Activated CD4-positive, alpha-beta T cell treated with anti-CD3 and anti-CD28 coated beads for 36 hours (primary cell): ENCODE measurements at regions not wholly inside any gene's neighbourhood (a gene's known extent, or its start where the extent isn't known, plus 50 kb on each side); places are given as distances from the start of the nearest gene placed in this dataset.

Experiments used
- ATAC-seq: fragments of 200-7000 bp; cut with Tn5 transposase; one replicate; pipeline ENCODE4 v1.10.0; 2021; ENCODE audit warnings: mild to moderate bottlenecking, moderate library complexity
- CTCF ChIA-PET: fragments of 350-600 bp; sonication (Branson Sonifier 250); formaldehyde crosslinking; loops from one replicate; lab custom pipeline; 2021; ENCODE audit warnings: antibody characterized with exemption; lab: Charles Lee
- POLR2A ChIA-PET: fragments of 350-600 bp; sonication (Branson Sonifier 250); formaldehyde crosslinking; loops from one replicate; lab custom pipeline; 2021; ENCODE audit warnings: antibody characterized with exemption, inconsistent platforms; lab: Charles Lee
- DNase-seq: peaks from one replicate; pipeline ENCODE4 v3.0.0-alpha.2; 2020
- H3K27ac Mint-ChIP-seq: one replicate; pipeline ENCODE4 v1.8.0; 2021; ENCODE audit warnings: mixed read lengths
- H3K27me3 Mint-ChIP-seq: one replicate; pipeline ENCODE4 v1.8.0; 2021; ENCODE audit warnings: mixed read lengths
- H3K36me3 Mint-ChIP-seq: one replicate; pipeline ENCODE4 v1.8.0; 2021; ENCODE audit warnings: low read depth, mixed read lengths
- H3K4me1 Mint-ChIP-seq: one replicate; pipeline ENCODE4 v1.8.0; 2021; ENCODE audit warnings: mixed read lengths
- H3K4me3 Mint-ChIP-seq: one replicate; pipeline ENCODE4 v1.8.0; 2021; ENCODE audit warnings: mild to moderate bottlenecking, moderate library complexity, mixed read lengths
- H3K9me3 Mint-ChIP-seq: one replicate; pipeline ENCODE4 v1.8.0; 2021; ENCODE audit warnings: low read depth, mixed read lengths
- intact Hi-C, 2 experiments: fragments of 100-400 bp; cut with DNase I in 1 of 2; cut with micrococcal nuclease in 1 of 2; formaldehyde crosslinking; loops; one replicate each; pipeline versions ENCODE4 v1.14.2 to v1.15.1; 2022 to 2024; cut with DNase I, micrococcal nuclease

DNA sequence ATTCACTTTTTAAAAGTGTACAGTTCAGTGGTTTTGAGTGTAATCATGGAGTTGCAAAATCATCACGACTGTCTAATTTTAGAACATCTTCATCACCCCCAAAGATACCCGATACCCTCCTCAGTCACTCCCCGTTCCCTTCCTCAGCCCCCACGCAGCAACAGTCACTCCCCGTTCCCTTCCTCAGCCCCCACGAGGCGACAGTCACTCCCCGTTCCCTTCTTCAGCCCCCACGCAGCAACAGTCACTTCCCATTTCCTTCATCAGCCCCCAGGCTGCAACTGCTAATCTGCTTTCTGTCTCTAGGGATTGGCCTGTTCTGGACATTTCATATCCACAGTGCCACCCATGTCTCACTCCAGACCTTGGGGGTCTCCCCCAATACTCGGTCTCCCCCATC is 161.6 kb upstream of the PPP2R2D start:
- CTCF ChIA-PET = no interaction called here
- H3K9me3 Mint-ChIP-seq = no peaks in the 10 kb centered on the region
- no peaks in the 10 kb centered on the region for H3K36me3 Mint-ChIP-seq
- no peak for ATAC-seq
- POLR2A ChIA-PET = no interaction called here
- H3K4me1 Mint-ChIP-seq = no peaks in the 10 kb centered on the region
- no peak overlapping the region for H3K27ac Mint-ChIP-seq
- intact Hi-C loops = no loop called here
- DNase-seq = no peak
- peaks cover 21% of the 10 kb centered on the region for H3K27me3 Mint-ChIP-seq
- no peak overlapping the region for H3K4me3 Mint-ChIP-seq

- Mint-ChIP-seq H3K4me1 (no peaks in the 10 kb centered on the region), H3K4me3 (no peak overlapping the region), H3K9me3 (no peaks in the 10 kb centered on the region), H3K27me3 (peaks cover 34% of the 10 kb centered on the region), H3K36me3 (no peaks in the 10 kb centered on the region), H3K27ac (no peak overlapping the region)
- DNase-seq = no peak
- POLR2A ChIA-PET = no interaction called here
- intact Hi-C loops = no loop called here
- no peak for ATAC-seq
- CTCF ChIA-PET = no interaction called here
Measured at GRCh38 chr10:131742500-131742951, 158.3 kb upstream of the PPP2R2D start.

- DNase-seq (no peak), ATAC-seq (peak; percentile 19)
- Mint-ChIP-seq H3K9me3 (no peaks in the 10 kb centered on the region), H3K27me3 (peaks cover 31% of the 10 kb centered on the region), H3K36me3 (no peaks in the 10 kb centered on the region), H3K4me3 (no peak overlapping the region), H3K4me1 (no peaks in the 10 kb centered on the region), H3K27ac (no peak overlapping the region)
- POLR2A ChIA-PET = no interaction called here
- intact Hi-C loops = no loop called here
- CTCF ChIA-PET = no interaction called here
Measured at GRCh38 chr10:131743190-131744151, 157.3 kb upstream of the PPP2R2D start.

- peaks cover 30% of the 10 kb centered on the region for H3K27me3 Mint-ChIP-seq
- ATAC-seq (no peak), DNase-seq (no peak)
- intact Hi-C loops = no loop called here
- H3K36me3 Mint-ChIP-seq = no peaks in the 10 kb centered on the region
- ChIA-PET CTCF (no interaction called here), POLR2A (no interaction called here)
- no peaks in the 10 kb centered on the region for H3K4me1 Mint-ChIP-seq
- no peak overlapping the region for H3K27ac Mint-ChIP-seq
- no peak overlapping the region for H3K4me3 Mint-ChIP-seq
- H3K9me3 Mint-ChIP-seq = no peaks in the 10 kb centered on the region
Measured at GRCh38 chr10:131744346-131744745, 156.5 kb upstream of the PPP2R2D start.

DNA sequence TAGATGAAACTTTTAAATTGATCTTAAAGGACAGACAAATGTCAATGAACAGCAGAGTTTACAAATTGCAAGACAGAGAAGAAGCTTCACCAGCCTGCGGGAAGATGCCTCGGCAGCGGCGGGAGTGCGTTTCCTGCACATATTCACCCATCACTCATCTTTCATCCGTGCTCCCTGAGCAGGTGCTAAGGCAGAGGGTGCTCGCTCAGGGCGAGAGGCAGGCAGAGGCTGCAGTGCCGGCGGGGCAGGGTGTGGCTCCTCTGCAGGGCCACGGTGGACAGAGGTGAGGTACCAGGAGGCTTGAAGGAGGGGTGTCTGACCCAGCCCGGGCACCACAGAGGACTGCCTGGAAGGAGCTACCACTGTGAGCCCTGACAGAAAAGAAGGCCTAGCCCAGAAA is 155.2 kb upstream of the PPP2R2D start:
- Mint-ChIP-seq H3K9me3 (no peaks in the 10 kb centered on the region), H3K36me3 (no peaks in the 10 kb centered on the region), H3K27me3 (peaks cover 22% of the 10 kb centered on the region), H3K4me3 (no peak overlapping the region), H3K4me1 (no peaks in the 10 kb centered on the region), H3K27ac (no peak overlapping the region)
- DNase-seq = no peak
- POLR2A ChIA-PET = no interaction called here
- intact Hi-C loops = loop anchor here in 1 of 2 experiments (5.0 kb wide), 1 partner anchor 387 kb away; no protein-coding TSS in a partner anchor
- no peak for ATAC-seq
- CTCF ChIA-PET = no interaction called here

- no peaks in the 10 kb centered on the region for H3K4me1 Mint-ChIP-seq
- no peak overlapping the region for H3K4me3 Mint-ChIP-seq
- ChIA-PET CTCF (no interaction called here), POLR2A (no interaction called here)
- no peaks in the 10 kb centered on the region for H3K36me3 Mint-ChIP-seq
- intact Hi-C loops = loop anchor here in 1 of 2 experiments (5.0 kb wide), 1 partner anchor 386 kb away; no protein-coding TSS in a partner anchor
- no peak for DNase-seq
- H3K27ac Mint-ChIP-seq = no peak overlapping the region
- no peak for ATAC-seq
- no peaks in the 10 kb centered on the region for H3K9me3 Mint-ChIP-seq
- H3K27me3 Mint-ChIP-seq = peaks cover 22% of the 10 kb centered on the region
Measured at GRCh38 chr10:131746241-131746711, 154.5 kb upstream of the PPP2R2D start.

GRCh38 chr10:131746785-131747184 is 154.0 kb upstream of the PPP2R2D start:
- DNase-seq (no peak), ATAC-seq (no peak)
- Mint-ChIP-seq H3K4me3 (no peak overlapping the region), H3K4me1 (no peaks in the 10 kb centered on the region), H3K27me3 (peaks cover 22% of the 10 kb centered on the region), H3K9me3 (no peaks in the 10 kb centered on the region), H3K36me3 (no peaks in the 10 kb centered on the region), H3K27ac (no peak overlapping the region)
- intact Hi-C loops = loop anchor here in 1 of 2 experiments (5.0 kb wide), 1 partner anchor 386 kb away; no protein-coding TSS in a partner anchor
- ChIA-PET POLR2A (no interaction called here), CTCF (no interaction called here)

DNA sequence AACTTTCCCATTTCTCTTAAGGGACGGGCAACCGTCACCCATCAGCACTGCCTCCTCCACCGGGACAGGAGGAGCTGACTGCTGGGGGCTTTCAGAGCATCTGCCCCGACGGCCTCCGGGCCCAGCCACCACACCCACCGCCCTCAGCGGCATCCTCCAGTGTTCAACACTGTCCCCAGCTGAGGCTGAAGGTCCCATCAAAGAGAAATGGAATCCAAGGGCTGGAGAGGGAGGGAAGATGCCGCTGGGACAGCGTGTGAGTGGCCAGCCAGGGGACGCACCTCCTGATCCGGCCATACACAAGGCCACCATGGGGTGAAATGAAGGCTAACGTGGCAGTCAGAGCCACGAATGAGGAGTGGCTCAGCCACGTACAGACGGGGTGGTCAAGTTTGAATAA is 153.6 kb upstream of the PPP2R2D start:
- no peak for DNase-seq
- ChIA-PET POLR2A (no interaction called here), CTCF (interaction anchor here (0.7 kb wide), 1 partner anchor 39 kb away, joined by 4 read pairs; no protein-coding TSS in a partner anchor)
- peaks cover 22% of the 10 kb centered on the region for H3K27me3 Mint-ChIP-seq
- no peak overlapping the region for H3K27ac Mint-ChIP-seq
- ATAC-seq = no peak
- H3K36me3 Mint-ChIP-seq = no peaks in the 10 kb centered on the region
- intact Hi-C loops = loop anchor here in 1 of 2 experiments (5.0 kb wide), 1 partner anchor 385 kb away; no protein-coding TSS in a partner anchor
- no peak overlapping the region for H3K4me3 Mint-ChIP-seq
- H3K4me1 Mint-ChIP-seq = no peaks in the 10 kb centered on the region
- H3K9me3 Mint-ChIP-seq = no peaks in the 10 kb centered on the region

- DNase-seq = no peak
- H3K4me3 Mint-ChIP-seq = no peak overlapping the region
- no peak for ATAC-seq
- no peaks in the 10 kb centered on the region for H3K9me3 Mint-ChIP-seq
- H3K27me3 Mint-ChIP-seq = peaks cover 22% of the 10 kb centered on the region
- intact Hi-C loops = loop anchor here in 1 of 2 experiments (5.0 kb wide), 1 partner anchor 385 kb away; no protein-coding TSS in a partner anchor
- H3K27ac Mint-ChIP-seq = no peak overlapping the region
- H3K36me3 Mint-ChIP-seq = no peaks in the 10 kb centered on the region
- CTCF ChIA-PET = interaction anchor here (0.7 kb wide), 1 partner anchor 39 kb away, joined by 4 read pairs; no protein-coding TSS in a partner anchor
- H3K4me1 Mint-ChIP-seq = no peaks in the 10 kb centered on the region
- POLR2A ChIA-PET = no interaction called here
Measured at GRCh38 chr10:131747791-131748190, 153.0 kb upstream of the PPP2R2D start.

DNA sequence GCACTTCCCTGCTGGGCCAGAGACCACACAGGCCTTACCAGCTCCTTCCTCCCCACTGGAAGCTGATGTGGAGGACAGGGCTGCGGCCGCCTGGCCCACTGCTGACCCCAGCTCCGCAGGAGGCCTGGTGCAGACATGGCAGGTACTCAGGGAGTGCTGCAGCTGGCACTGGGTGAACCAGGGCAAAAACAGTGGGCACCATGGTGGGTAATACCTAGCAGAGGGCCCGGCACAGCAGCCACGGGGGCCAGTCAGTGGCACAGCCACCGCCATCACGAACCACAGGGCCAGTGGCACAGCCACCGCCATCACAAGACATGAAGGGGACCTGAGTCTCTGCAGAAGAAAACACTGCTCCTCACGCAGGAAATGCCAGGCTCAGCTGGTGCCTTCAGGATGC is 152.6 kb upstream of the PPP2R2D start:
- POLR2A ChIA-PET = no interaction called here
- H3K4me1 Mint-ChIP-seq = no peaks in the 10 kb centered on the region
- no peak overlapping the region for H3K27ac Mint-ChIP-seq
- H3K27me3 Mint-ChIP-seq = peaks cover 22% of the 10 kb centered on the region
- intact Hi-C loops = loop anchor here in 1 of 2 experiments (5.0 kb wide), 1 partner anchor 384 kb away; no protein-coding TSS in a partner anchor
- ATAC-seq (no peak), DNase-seq (no peak)
- H3K4me3 Mint-ChIP-seq = no peak overlapping the region
- H3K9me3 Mint-ChIP-seq = no peaks in the 10 kb centered on the region
- H3K36me3 Mint-ChIP-seq = no peaks in the 10 kb centered on the region
- CTCF ChIA-PET = interaction anchor here (0.7 kb wide), 1 partner anchor 38 kb away, joined by 4 read pairs; no protein-coding TSS in a partner anchor

DNA sequence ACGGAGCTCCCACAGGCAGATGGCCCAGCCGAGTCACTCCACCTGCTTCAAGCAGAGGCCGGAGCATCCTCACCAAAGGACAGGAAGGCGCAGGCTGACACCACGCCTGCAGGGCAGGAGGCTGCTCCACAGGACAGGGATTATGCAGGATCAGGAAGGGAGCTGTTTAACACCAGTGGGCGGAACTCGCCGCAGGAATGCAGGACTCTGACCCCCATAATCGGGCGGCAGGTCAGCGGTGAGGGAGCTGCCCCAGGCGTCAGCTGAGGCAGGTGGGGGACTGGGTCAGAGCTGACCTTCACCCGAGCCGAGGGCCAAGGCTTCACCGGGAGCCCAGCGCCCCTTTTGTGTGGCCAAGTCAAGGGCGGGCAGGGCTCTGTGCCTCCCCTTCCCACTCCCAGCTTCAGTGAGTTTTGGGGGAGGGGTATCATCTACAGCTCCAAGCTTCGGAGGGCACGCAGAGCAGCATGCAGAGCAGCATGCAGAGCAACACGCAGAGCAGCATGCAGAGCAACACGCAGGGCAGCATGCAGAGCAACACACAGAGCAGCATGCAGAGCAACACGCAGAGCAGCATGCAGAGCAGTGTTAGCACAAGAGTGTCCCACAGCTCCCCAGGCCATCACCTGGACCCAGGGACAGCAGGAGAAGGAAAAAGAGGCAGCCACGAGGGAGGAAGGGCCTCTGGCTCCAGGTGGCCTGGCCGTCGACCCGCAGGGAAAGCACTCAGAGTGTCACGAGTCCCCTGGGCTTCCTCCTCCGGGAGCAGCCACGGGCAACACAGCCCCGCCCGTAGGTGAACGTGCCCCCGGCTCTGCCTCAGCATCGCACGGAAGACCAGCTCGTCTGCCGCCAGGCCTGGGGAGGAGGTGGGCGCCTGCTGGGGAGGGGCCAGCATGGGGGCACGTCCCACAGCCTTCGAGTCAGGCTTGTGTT is 151.7 kb upstream of the PPP2R2D start:
- Mint-ChIP-seq H3K36me3 (no peaks in the 10 kb centered on the region), H3K4me1 (no peaks in the 10 kb centered on the region), H3K9me3 (no peaks in the 10 kb centered on the region), H3K27me3 (peaks cover 17% of the 10 kb centered on the region), H3K27ac (no peak overlapping the region), H3K4me3 (no peak overlapping the region)
- DNase-seq (no peak), ATAC-seq (no peak)
- intact Hi-C loops = loop anchor here in 1 of 2 experiments (5.0 kb wide), 1 partner anchor 383 kb away; no protein-coding TSS in a partner anchor
- ChIA-PET POLR2A (no interaction called here), CTCF (no interaction called here)
